ENCODE measurements at regions not wholly inside any gene's neighbourhood (a gene's known extent, or its start where the extent isn't known, plus 50 kb on each side); places are given as distances from the start of the nearest gene placed in this dataset.
"Not testable (repeated sequence)": the region's sequence is repeated elsewhere in the genome, so short reads cannot be mapped to it uniquely, and the experiment has no call there.

- no peak for DNase-seq
Observed at GRCh38 chr4:110850461-110851442, 227.9 kb upstream of the PITX2 start.

GRCh38 chr4:110851989-110852388 is 229.1 kb upstream of the PITX2 start:
- DNase-seq: no peak

- DNase-seq: no peak
Observed at GRCh38 chr4:110852793-110853192, 229.9 kb upstream of the PITX2 start.

- no peak for DNase-seq
Observed at GRCh38 chr4:110853242-110853641, 230.4 kb upstream of the PITX2 start.

GRCh38 chr4:110854021-110854678 is 231.3 kb upstream of the PITX2 start:
- DNase-seq: no peak

- no peak for DNase-seq
Observed at GRCh38 chr4:110860125-110860524, 237.2 kb upstream of the PITX2 start.

- no peak for DNase-seq
Observed at GRCh38 chr4:110860901-110861300, 238.0 kb upstream of the PITX2 start.

GRCh38 chr4:110865611-110866259 is 242.9 kb upstream of the PITX2 start:
- no peak for DNase-seq

GRCh38 chr4:110867251-110867960 is 244.5 kb upstream of the PITX2 start:
- no peak for DNase-seq

- DNase-seq: no peak
Observed at GRCh38 chr4:110867981-110868720, 245.3 kb upstream of the PITX2 start.

- no peak for DNase-seq
Observed at GRCh38 chr4:110869114-110869513, 246.2 kb upstream of the PITX2 start.

GRCh38 chr4:110869862-110870572 is 247.1 kb upstream of the PITX2 start:
- DNase-seq: no peak

- DNase-seq: not testable (repeated sequence)
Observed at GRCh38 chr4:110876214-110876613, 253.3 kb upstream of the PITX2 start.

GRCh38 chr4:110876866-110877265 is 254.0 kb upstream of the PITX2 start:
- DNase-seq: no peak

- no peak for DNase-seq
Observed at GRCh38 chr4:110877778-110878370, 255.0 kb upstream of the PITX2 start.

GRCh38 chr4:110878413-110878812 is 255.5 kb upstream of the PITX2 start:
- no peak for DNase-seq

GRCh38 chr4:110878956-110879355 is 256.1 kb upstream of the PITX2 start:
- DNase-seq: no peak

- no peak for DNase-seq
Observed at GRCh38 chr4:110886270-110886669, 263.4 kb upstream of the PITX2 start.

GRCh38 chr4:110886856-110887255 is 264.0 kb upstream of the PITX2 start:
- DNase-seq: no peak

GRCh38 chr4:110897784-110898183 is 274.9 kb upstream of the PITX2 start:
- DNase-seq: no peak

- no peak for DNase-seq
Observed at GRCh38 chr4:110898290-110898689, 275.4 kb upstream of the PITX2 start.

Measured in activated T-cell treated with anti-CD3 and anti-CD28 coated beads for 4 hours (primary cell).